ENCODE measurements at regions not wholly inside any gene's neighbourhood (a gene's known extent, or its start where the extent isn't known, plus 50 kb on each side); places are given as distances from the start of the nearest gene placed in this dataset.

DNA sequence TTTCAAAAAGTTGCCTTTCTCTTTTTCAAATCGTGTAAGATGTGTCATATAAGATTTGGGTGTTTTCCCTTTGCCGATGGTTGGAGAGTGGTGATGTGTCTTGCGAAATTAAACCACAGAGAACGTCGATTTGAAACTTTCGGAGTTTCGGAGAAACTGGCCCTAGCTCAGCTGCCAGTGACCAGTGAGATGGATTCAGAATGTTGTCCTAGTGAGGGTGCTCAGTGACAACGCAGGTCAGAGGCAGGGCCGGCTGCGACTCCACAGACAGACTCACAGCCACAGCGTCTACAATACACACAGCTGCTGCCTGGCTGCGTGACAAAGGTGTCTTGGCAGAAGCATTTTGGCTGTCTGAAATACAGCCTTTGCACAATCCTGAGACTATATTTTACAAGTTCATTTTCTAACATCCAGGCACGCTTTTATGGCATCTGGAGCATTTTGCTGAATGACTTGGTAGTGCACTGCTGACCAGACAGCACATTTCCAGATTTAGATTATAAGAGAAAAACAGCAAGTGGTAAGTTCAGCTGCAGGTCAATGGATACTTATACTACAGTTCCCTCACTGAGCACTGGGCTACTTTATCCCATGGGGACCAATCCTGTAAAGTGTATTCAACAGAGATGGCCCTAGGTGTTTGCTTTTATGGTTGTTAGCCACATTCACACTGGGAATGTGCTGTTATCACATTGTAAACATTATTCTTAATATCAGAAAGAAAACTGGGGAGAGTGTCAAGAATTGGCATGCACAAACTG is 207.5 kb downstream of the KCNRG start:
- no peaks in the 10 kb centered on the region for H3K27me3 ChIP-seq
- no peaks in the 10 kb centered on the region for H3K4me1 ChIP-seq
- intact Hi-C loops (cut with DNase I): loop anchor here (10.0 kb wide), 1 partner anchor 138 kb away; no protein-coding TSS in a partner anchor
- peak; percentile 36 to 80 for DNase-seq (ENCODE audit: low spot score in 2 of 2)
- no peaks in the 10 kb centered on the region for H3K36me3 ChIP-seq
- H3K4me3 ChIP-seq: peak overlapping the region in 1 of 2 donors; percentile 56
- peak overlapping the region in 1 of 2 donors; percentile 49 for H3K27ac ChIP-seq
- H3K9me3 ChIP-seq: no peaks in the 10 kb centered on the region
- TF ChIP-seq, protein P1, sequence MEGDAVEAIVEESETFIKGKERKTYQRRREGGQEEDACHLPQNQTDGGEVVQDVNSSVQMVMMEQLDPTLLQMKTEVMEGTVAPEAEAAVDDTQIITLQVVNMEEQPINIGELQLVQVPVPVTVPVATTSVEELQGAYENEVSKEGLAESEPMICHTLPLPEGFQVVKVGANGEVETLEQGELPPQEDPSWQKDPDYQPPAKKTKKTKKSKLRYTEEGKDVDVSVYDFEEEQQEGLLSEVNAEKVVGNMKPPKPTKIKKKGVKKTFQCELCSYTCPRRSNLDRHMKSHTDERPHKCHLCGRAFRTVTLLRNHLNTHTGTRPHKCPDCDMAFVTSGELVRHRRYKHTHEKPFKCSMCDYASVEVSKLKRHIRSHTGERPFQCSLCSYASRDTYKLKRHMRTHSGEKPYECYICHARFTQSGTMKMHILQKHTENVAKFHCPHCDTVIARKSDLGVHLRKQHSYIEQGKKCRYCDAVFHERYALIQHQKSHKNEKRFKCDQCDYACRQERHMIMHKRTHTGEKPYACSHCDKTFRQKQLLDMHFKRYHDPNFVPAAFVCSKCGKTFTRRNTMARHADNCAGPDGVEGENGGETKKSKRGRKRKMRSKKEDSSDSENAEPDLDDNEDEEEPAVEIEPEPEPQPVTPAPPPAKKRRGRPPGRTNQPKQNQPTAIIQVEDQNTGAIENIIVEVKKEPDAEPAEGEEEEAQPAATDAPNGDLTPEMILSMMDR (IDR thresholded peaks at IDR 0.05): no peak

DNA sequence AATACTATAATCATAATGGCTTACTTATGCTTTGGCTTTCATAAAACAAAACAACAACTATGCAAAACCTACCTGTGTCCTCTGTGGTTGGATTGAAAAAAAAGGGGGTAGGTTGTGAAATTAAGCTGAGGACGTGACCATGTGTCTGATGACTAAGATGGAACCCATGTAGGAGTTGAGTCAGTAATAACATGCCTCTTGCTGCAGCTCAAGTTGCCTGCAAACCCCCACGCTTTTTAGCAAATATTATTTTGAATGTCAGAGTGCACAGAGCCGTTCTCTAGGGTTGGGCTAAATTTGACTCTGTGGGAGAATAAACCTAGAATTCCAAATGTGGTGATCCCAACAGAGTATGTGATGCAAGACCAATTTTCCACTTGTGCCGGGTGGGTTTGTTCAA is 209.3 kb downstream of the KCNRG start:
- DNase-seq (ENCODE audit: low spot score in 2 of 2): no peak
- Histone ChIP-seq H3K27me3 (no peaks in the 10 kb centered on the region), H3K4me1 (no peaks in the 10 kb centered on the region), H3K27ac (no peak overlapping the region), H3K36me3 (no peaks in the 10 kb centered on the region), H3K4me3 (no peak overlapping the region), H3K9me3 (no peaks in the 10 kb centered on the region)
- intact Hi-C loops (cut with DNase I): loop anchor here (10.0 kb wide), 1 partner anchor 140 kb away; no protein-coding TSS in a partner anchor
- TF ChIP-seq, protein P1 (IDR thresholded peaks at IDR 0.05): no peak

DNA sequence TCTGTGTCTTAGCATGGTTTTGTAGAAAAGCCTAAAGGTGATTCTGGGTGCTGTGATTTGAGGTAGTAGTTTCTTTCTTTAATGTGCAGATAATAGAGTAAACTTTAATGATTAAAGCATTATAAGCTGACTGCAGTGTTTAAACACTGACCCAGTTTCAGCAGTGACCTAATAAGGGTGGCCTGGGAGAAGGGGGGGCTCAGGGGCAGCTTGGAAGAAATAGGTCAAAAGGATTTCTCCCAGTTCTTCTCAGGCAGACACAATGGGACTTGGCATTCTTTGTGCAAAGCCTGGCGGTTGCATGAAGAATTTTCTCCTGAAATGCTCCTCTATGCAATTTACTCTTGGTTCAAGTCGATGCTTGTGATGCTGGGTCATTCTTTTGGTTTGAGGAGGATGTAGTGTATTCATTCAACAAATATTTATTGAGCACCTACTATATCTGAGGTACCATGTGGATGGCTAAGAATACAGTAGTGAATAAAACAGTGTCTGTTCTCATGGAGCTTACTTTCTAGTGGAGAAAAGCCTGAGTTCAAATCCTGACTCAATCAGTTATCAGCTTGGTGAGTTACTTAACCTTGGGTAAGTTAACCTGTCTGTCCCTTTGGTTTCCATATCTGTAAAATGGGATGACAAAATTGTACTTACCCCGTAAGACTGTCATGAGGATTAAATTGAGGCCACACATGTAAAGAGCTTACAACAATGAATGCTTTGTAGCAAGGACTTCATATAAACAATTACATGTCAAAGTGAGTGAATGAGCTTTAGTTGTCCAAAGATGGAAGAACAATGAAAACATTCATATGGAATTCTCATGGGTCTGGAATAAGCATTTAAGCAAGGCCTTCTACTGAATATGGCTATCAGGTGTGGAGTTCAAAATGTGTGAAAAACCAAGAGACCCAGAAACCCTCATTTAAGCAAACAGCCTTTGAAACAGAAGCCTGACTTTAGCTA is 210.2 kb downstream of the KCNRG start:
- TF ChIP-seq, protein P1 (IDR thresholded peaks at IDR 0.05): no peak
- intact Hi-C loops (cut with DNase I): loop anchor here (10.0 kb wide), 1 partner anchor 141 kb away; no protein-coding TSS in a partner anchor
- H3K4me3 ChIP-seq: no peak overlapping the region
- no peak for DNase-seq (ENCODE audit: low spot score in 2 of 2)
- no peaks in the 10 kb centered on the region for H3K36me3 ChIP-seq
- H3K27ac ChIP-seq: no peak overlapping the region
- H3K9me3 ChIP-seq: no peaks in the 10 kb centered on the region
- H3K4me1 ChIP-seq: no peaks in the 10 kb centered on the region
- H3K27me3 ChIP-seq: no peaks in the 10 kb centered on the region

DNA sequence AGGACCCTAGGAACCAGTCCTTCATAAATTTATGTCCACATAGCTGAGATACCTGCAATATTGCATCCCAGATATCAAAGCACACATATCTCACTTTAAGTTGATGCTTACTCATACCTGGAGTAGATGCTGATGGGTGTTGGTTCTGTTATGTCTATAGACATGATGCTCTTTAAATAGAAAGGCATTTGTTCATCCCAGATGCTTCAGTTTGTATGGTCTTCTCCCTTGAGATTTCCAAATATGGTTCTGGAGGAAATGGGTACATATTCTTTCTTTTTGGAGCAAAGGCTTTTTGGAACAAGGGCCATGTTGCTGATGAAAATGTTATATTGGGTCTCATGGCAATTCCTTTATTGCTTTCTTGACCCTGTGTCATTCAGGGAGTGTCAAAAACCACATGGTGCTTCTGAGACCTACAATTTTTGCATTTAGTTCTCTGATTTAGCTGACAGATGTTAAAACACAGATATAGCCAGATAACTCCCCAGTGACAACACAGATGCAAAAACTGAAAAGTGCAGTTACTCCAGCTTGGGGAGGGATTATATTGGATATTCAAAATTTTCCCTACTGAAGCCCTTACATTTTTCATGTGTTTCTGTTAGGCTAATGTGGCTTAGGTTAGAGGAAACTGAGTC is 211.4 kb downstream of the KCNRG start:
- TF ChIP-seq, protein P1 (IDR thresholded peaks at IDR 0.05): no peak
- H3K36me3 ChIP-seq: no peaks in the 10 kb centered on the region
- H3K27ac ChIP-seq: no peak overlapping the region
- H3K27me3 ChIP-seq: no peaks in the 10 kb centered on the region
- intact Hi-C loops (cut with DNase I): loop anchor here (10.0 kb wide), 1 partner anchor 142 kb away; no protein-coding TSS in a partner anchor
- no peak for DNase-seq (ENCODE audit: low spot score in 2 of 2)
- no peak overlapping the region for H3K4me3 ChIP-seq
- H3K4me1 ChIP-seq: no peaks in the 10 kb centered on the region
- no peaks in the 10 kb centered on the region for H3K9me3 ChIP-seq

DNA sequence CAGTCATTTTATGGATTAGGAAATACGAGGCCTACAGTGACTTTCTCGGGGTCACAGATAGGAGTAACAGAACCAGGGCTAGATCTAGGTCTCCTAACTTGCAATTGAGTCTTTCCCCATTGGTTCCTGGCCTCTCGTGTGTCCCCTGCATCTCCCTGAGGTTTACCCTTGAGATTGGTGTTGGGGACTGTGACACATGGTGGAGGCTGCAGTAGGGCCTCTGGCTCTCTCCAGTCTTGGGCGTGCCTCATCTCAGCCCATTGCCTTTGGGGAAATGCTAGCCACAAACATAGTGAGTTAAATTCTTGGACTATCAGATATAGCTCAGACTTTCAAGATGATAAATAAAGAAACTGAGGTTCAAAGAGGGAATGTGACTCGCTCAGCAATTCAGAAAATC is 212.1 kb downstream of the KCNRG start:
- Histone ChIP-seq H3K4me3 (no peak overlapping the region), H3K9me3 (no peaks in the 10 kb centered on the region), H3K4me1 (no peaks in the 10 kb centered on the region), H3K36me3 (no peaks in the 10 kb centered on the region), H3K27me3 (no peaks in the 10 kb centered on the region), H3K27ac (no peak overlapping the region)
- DNase-seq (ENCODE audit: low spot score in 2 of 2): no peak
- TF ChIP-seq, protein P1 (IDR thresholded peaks at IDR 0.05): no peak
- intact Hi-C loops (cut with DNase I): loop anchor here (10.0 kb wide), 1 partner anchor 143 kb away; no protein-coding TSS in a partner anchor
